RWPE2 (cell line): ENCODE measurements at regions not wholly inside any gene's neighbourhood (a gene's known extent, or its start where the extent isn't known, plus 50 kb on each side); places are given as distances from the start of the nearest gene placed in this dataset.

Experiments
- ATAC-seq: fragments of 200-7000 bp; cut with Tn5 transposase; 3 replicates; pipeline ENCODE4 v1.9.1; 2021; ENCODE audit warnings: low read depth
- DNase-seq: peaks from one replicate; pipeline ENCODE4 v3.0.0-alpha.2; 2020; ENCODE audit warnings: low spot score
- H3K27ac ChIP-seq: fragments of 450-650 bp; 2 replicates; pipeline ENCODE4 v1.5.1; 2017; ENCODE audit warnings: mild to moderate bottlenecking; ENCODE audit not compliant: poor library complexity, severe bottlenecking
- H3K27me3 ChIP-seq: fragments of 250-450 bp; sonication (Bioruptor Pico); 2 replicates; pipeline ENCODE4 v1.5.1; 2021; ENCODE audit warnings: mild to moderate bottlenecking, moderate library complexity; ENCODE audit not compliant: insufficient read depth, poor library complexity, severe bottlenecking
- H3K36me3 ChIP-seq: fragments of 250-450 bp; sonication (Bioruptor Pico); 2 replicates; pipeline ENCODE4 v1.5.1; 2020; ENCODE audit warnings: low read depth, mild to moderate bottlenecking, moderate library complexity
- H3K4me1 ChIP-seq: fragments of 250-450 bp; sonication (Bioruptor Pico); 2 replicates; pipeline ENCODE4 v1.5.1; 2021; ENCODE audit warnings: mild to moderate bottlenecking, moderate library complexity; ENCODE audit not compliant: insufficient read depth, poor library complexity, severe bottlenecking
- H3K4me3 ChIP-seq: fragments of 250-450 bp; sonication (Bioruptor Pico); 2 replicates; pipeline ENCODE4 v1.5.1; 2021; ENCODE audit warnings: mild to moderate bottlenecking, moderate library complexity; ENCODE audit not compliant: severe bottlenecking
- H3K9me3 ChIP-seq: fragments of 250-450 bp; sonication (Bioruptor Pico); 2 replicates; pipeline ENCODE4 v1.5.1; 2021; ENCODE audit warnings: mild to moderate bottlenecking, moderate library complexity; ENCODE audit not compliant: severe bottlenecking
- TF ChIP-seq, protein P1 (sequence below): fragments of 450-650 bp; IDR thresholded peaks from one replicate; pipeline ENCODE4 v1.5.1; 2017; ENCODE audit warnings: mild to moderate bottlenecking, moderate library complexity; ENCODE audit not compliant: poor library complexity, severe bottlenecking

DNA sequence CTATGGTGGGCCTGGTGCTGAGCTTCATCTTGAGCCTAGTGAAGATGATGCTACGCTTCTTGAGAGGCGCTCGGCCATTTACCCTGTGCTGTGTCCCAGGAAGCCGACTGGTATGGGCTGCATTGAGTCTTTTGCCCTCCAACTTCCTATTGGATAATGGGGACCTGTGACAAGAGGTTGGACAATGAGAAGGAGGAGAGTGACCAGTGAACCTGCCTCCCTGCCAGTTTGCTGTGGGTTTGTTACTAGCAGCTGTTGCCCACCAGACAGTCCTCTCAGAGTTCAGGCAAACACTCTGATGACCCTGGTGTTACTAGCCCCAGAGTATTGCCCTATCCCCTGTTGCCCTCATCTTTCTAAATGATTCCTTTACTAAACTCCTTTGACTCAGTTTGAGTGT, 99.6 kb upstream of the PFN2 start:
- Histone ChIP-seq H3K4me1 (peaks cover 12% of the 10 kb centered on the region), H3K27ac (no peak overlapping the region)
- ATAC-seq, result no peak

GRCh38 chr3:150069633-150070032, 98.9 kb upstream of the PFN2 start:
- Histone ChIP-seq H3K4me1 (peaks cover 12% of the 10 kb centered on the region), H3K36me3 (no peaks in the 10 kb centered on the region), H3K9me3 (no peaks in the 10 kb centered on the region), H3K27ac (peak overlapping the region; percentile 21), H3K4me3 (no peak overlapping the region), H3K27me3 (no peaks in the 10 kb centered on the region)
- ATAC-seq (no peak), DNase-seq (no peak)
- TF ChIP-seq, protein P1, sequence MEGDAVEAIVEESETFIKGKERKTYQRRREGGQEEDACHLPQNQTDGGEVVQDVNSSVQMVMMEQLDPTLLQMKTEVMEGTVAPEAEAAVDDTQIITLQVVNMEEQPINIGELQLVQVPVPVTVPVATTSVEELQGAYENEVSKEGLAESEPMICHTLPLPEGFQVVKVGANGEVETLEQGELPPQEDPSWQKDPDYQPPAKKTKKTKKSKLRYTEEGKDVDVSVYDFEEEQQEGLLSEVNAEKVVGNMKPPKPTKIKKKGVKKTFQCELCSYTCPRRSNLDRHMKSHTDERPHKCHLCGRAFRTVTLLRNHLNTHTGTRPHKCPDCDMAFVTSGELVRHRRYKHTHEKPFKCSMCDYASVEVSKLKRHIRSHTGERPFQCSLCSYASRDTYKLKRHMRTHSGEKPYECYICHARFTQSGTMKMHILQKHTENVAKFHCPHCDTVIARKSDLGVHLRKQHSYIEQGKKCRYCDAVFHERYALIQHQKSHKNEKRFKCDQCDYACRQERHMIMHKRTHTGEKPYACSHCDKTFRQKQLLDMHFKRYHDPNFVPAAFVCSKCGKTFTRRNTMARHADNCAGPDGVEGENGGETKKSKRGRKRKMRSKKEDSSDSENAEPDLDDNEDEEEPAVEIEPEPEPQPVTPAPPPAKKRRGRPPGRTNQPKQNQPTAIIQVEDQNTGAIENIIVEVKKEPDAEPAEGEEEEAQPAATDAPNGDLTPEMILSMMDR, result no peak

More for the DNA sequence above, 99.6 kb upstream of the PFN2 start:
- no peaks in the 10 kb centered on the region for H3K9me3 ChIP-seq
- no peak overlapping the region for H3K4me3 ChIP-seq
- H3K36me3 ChIP-seq, result no peaks in the 10 kb centered on the region
- DNase-seq, result no peak
- TF ChIP-seq, protein P1, result no peak
- no peaks in the 10 kb centered on the region for H3K27me3 ChIP-seq

DNA sequence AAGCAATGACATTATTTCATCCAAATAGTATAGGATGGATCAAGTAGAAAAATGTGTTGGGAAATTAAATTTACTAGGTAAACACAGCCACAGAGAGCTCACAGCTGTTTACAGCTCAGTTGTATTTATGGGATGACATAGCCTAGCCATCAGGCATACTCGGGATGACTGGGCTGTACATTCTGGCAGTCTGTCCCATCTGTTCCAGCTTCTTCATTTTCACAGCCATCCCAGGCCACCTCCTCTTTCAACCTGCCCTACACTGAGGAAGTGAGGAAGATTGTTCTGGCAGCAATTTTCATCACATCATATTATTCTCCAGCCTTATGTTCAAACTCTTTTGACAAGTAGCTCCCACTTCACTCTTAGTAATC, 98.4 kb upstream of the PFN2 start:
- no peak overlapping the region for H3K4me3 ChIP-seq
- TF ChIP-seq, protein P1, result no peak

GRCh38 chr3:150068440-150069153, 97.9 kb upstream of the PFN2 start:
- TF ChIP-seq, protein P1, result no peak
- Histone ChIP-seq H3K27ac (peak overlapping the region; percentile 21), H3K9me3 (no peaks in the 10 kb centered on the region), H3K27me3 (no peaks in the 10 kb centered on the region), H3K4me3 (no peak overlapping the region), H3K36me3 (no peaks in the 10 kb centered on the region), H3K4me1 (peaks cover 11% of the 10 kb centered on the region)
- ATAC-seq (peak; percentile 69), DNase-seq (no peak)

More for the DNA sequence above, 98.4 kb upstream of the PFN2 start:
- peak; percentile 43 for ATAC-seq
- Histone ChIP-seq H3K36me3 (no peaks in the 10 kb centered on the region), H3K4me1 (peaks cover 12% of the 10 kb centered on the region), H3K27ac (peak overlapping the region; percentile 21), H3K27me3 (no peaks in the 10 kb centered on the region), H3K9me3 (no peaks in the 10 kb centered on the region)
- no peak for DNase-seq

DNA sequence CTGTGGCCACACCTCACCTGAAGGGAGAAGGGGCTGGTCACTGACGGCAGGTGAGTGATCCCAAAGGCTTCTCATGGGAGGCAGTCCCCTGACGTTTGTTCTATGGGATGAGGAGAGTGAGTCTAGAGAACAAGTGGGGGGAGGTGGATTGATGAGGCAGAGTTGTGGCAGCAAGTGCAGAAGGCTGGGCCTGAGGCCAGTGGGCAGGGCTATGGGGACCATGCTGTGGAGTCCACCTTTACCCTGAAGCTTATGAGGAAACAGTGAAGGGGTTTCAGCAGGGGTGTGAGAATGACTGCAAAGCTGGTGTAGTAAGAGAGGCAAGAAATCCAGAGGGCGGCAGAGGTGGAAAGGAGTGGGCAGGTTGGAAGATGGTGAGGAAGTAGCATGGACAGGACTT, 96.9 kb upstream of the PFN2 start:
- ATAC-seq, result no peak
- TF ChIP-seq, protein P1, result no peak

More for the DNA sequence above, 96.9 kb upstream of the PFN2 start:
- Histone ChIP-seq H3K36me3 (no peaks in the 10 kb centered on the region), H3K27me3 (no peaks in the 10 kb centered on the region), H3K27ac (no peak overlapping the region), H3K9me3 (no peaks in the 10 kb centered on the region), H3K4me3 (no peak overlapping the region), H3K4me1 (peaks cover 5% of the 10 kb centered on the region)
- DNase-seq, result no peak
